Uterus (tissue), 3 donors: ENCODE measurements at regions not wholly inside any gene's neighbourhood (a gene's known extent, or its start where the extent isn't known, plus 50 kb on each side); places are given as distances from the start of the nearest gene placed in this dataset.

Experiments
- DNase-seq, 2 donors: peaks; one replicate each; pipeline ENCODE4 v3.0.0-alpha.2; 2019 to 2020
- H3K27ac ChIP-seq, 2 donors: fragments of 200-600 bp; sonication (generic); 1 replicate in 1 of 2; 2 replicates in 1 of 2; pipeline ENCODE4 v1.5.1; 2016 to 2018
- H3K27me3 ChIP-seq, 2 donors: fragments of 200-600 bp; sonication (generic); one replicate each; pipeline ENCODE4 v1.5.1; 2018 to 2019; ENCODE audit warnings: control low read depth in 1 of 2
- H3K36me3 ChIP-seq, 2 donors: fragments of 200-600 bp; sonication (generic); one replicate each; pipeline ENCODE4 v1.5.1; 2019; ENCODE audit warnings: control low read depth in 1 of 2
- H3K4me1 ChIP-seq, 2 donors: fragments of 200-600 bp; sonication (generic); one replicate each; pipeline ENCODE4 v1.5.1; 2018 to 2019; ENCODE audit warnings: control low read depth in 1 of 2
- H3K4me3 ChIP-seq, 2 donors: fragments of 200-600 bp; sonication (generic); 1 replicate in 1 of 2; 2 replicates in 1 of 2; pipeline ENCODE4 v1.5.1; 2018 to 2019; ENCODE audit warnings: mild to moderate bottlenecking in 1 of 2
- H3K9me3 ChIP-seq, 2 donors: fragments of 200-600 bp; sonication (generic); one replicate each; pipeline ENCODE4 v1.5.1; 2019; ENCODE audit warnings: control low read depth in 1 of 2
- POLR2A ChIP-seq, 2 donors: fragments of 450-650 bp; IDR thresholded peaks; one replicate each; pipeline ENCODE4 v1.6.1; 2016; ENCODE audit warnings: antibody characterized with exemption in 2 of 2, mild to moderate bottlenecking in 1 of 2, moderate library complexity in 1 of 2
- intact Hi-C: fragments of 100-400 bp; cut with DNase I; formaldehyde crosslinking; loops from one replicate; pipeline ENCODE4 v1.15.1; 2023; ENCODE audit warnings: low total_unique reads
- TF ChIP-seq, protein P1 (sequence below), 4 experiments: fragments of 200-600 bp in 2 of 4; fragments of 450-650 bp in 2 of 4; sonication (generic) in 2 of 4; IDR thresholded peaks; one replicate each; pipeline ENCODE4 v1.5.1; 2016 to 2019; ENCODE audit warnings: antibody characterized with exemption in 4 of 4, mild to moderate bottlenecking in 2 of 4, moderate library complexity in 1 of 4
- donor health status: DM: yes; HTN: yes; CAD: no.

DNA sequence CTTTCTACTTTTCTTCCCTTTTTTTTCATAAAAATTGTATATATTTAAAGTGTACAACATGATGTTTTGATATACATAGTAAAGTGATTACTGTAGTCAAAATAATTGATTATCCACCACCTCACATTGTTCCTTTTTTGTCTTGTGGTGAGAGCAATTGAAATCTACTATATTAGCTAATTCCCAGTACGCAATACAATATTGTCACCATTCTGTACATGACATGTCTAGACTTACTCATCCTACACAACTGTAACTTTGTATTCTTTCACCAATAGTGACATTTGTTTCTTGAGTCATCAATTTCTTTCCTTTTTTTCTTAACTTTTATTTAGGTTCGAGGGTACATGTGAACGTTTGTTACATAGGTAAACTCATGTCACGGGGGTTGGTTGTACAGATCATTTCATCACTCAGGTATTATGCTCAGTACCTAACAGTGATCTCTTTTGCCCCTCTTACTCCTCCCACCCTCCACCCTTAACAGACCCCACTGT, 265.2 kb downstream of the KCNRG start:
- no peak overlapping the region for H3K4me3 ChIP-seq
- TF ChIP-seq, protein P1, sequence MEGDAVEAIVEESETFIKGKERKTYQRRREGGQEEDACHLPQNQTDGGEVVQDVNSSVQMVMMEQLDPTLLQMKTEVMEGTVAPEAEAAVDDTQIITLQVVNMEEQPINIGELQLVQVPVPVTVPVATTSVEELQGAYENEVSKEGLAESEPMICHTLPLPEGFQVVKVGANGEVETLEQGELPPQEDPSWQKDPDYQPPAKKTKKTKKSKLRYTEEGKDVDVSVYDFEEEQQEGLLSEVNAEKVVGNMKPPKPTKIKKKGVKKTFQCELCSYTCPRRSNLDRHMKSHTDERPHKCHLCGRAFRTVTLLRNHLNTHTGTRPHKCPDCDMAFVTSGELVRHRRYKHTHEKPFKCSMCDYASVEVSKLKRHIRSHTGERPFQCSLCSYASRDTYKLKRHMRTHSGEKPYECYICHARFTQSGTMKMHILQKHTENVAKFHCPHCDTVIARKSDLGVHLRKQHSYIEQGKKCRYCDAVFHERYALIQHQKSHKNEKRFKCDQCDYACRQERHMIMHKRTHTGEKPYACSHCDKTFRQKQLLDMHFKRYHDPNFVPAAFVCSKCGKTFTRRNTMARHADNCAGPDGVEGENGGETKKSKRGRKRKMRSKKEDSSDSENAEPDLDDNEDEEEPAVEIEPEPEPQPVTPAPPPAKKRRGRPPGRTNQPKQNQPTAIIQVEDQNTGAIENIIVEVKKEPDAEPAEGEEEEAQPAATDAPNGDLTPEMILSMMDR (IDR thresholded peaks at IDR 0.05): no peak
- no peak for TF ChIP-seq POLR2A (IDR thresholded peaks at IDR 0.05)
- no peaks in the 10 kb centered on the region for H3K9me3 ChIP-seq
- H3K4me1 ChIP-seq: no peaks in the 10 kb centered on the region
- no peak overlapping the region for H3K27ac ChIP-seq
- H3K36me3 ChIP-seq: no peaks in the 10 kb centered on the region
- no peak for DNase-seq
- intact Hi-C loops: no loop called here
- H3K27me3 ChIP-seq: no peaks in the 10 kb centered on the region

DNA sequence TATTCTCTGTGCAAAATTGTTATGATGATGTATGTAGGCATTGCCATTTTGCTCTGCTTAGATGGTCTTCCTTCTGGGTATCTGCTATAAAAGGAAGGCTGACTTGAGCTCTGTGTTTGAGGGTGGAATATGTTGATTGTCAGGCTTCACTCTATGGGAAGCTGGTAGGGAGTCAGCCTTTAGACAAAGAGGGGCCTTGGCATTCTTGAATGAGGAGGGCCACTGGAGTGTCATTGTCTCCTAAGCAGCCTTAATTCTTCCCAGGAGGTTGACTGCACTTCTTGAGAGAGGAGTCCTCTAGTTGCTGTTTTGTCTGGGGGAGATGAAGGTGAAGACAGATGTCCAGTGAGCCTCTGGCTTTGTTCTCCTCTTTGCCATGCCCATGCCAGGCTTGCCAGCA, 266.8 kb downstream of the KCNRG start:
- TF ChIP-seq POLR2A (IDR thresholded peaks at IDR 0.05): no peak
- TF ChIP-seq, protein P1 (IDR thresholded peaks at IDR 0.05): no peak
- Histone ChIP-seq H3K36me3 (no peaks in the 10 kb centered on the region), H3K27ac (no peak overlapping the region), H3K27me3 (no peaks in the 10 kb centered on the region), H3K4me1 (no peaks in the 10 kb centered on the region), H3K9me3 (no peaks in the 10 kb centered on the region), H3K4me3 (no peak overlapping the region)
- intact Hi-C loops: no loop called here
- DNase-seq: no peak

DNA sequence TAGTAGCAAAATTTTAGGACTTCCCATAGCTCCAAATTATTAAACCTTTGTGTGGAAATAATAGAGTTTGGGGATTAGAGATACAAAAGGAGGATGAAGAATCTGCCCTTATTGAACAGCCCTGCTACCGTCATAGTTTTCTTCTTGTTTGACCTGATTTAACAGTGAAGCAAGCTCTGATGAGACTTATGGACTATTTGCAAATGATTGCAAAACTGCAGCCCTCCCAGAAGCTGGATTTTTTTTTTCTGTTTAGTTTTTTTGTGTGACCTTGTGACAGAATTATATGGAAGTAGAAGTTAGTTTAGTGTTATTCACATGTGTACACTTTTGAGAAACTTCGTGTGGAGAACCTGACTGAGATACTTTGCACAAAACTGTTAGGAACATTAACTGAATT, 267.8 kb downstream of the KCNRG start:
- intact Hi-C loops: no loop called here
- no peaks in the 10 kb centered on the region for H3K9me3 ChIP-seq
- TF ChIP-seq, protein P1 (IDR thresholded peaks at IDR 0.05): no peak
- TF ChIP-seq POLR2A (IDR thresholded peaks at IDR 0.05): no peak

DNA sequence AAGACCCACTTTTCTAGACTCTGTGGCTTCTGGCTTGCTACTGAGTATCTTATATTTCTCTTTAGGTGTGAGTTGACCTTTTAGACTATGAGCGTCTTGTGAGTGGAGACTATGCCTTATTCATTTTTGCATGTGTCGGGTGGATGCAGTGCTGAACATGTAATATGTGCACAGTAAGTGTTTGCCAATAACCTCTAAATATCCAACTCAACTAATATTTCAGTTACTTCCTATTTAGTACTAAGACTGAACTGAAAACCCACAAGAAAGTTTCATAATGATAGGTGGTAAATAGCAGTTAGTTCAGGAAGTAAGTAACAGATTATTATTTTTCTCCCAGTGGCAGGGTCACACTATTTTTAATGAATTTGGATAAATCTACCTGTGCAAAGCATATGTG, 269.3 kb downstream of the KCNRG start:
- Histone ChIP-seq H3K27me3 (no peaks in the 10 kb centered on the region), H3K9me3 (no peaks in the 10 kb centered on the region), H3K4me1 (no peaks in the 10 kb centered on the region), H3K4me3 (no peak overlapping the region), H3K36me3 (no peaks in the 10 kb centered on the region), H3K27ac (no peak overlapping the region)
- TF ChIP-seq, protein P1 (IDR thresholded peaks at IDR 0.05): no peak
- no peak for TF ChIP-seq POLR2A (IDR thresholded peaks at IDR 0.05)
- intact Hi-C loops: no loop called here
- no peak for DNase-seq

More for the DNA sequence above, 267.8 kb downstream of the KCNRG start:
- Histone ChIP-seq H3K36me3 (no peaks in the 10 kb centered on the region), H3K4me3 (no peak overlapping the region), H3K27ac (no peak overlapping the region), H3K4me1 (no peaks in the 10 kb centered on the region), H3K27me3 (no peaks in the 10 kb centered on the region)
- DNase-seq: no peak

DNA sequence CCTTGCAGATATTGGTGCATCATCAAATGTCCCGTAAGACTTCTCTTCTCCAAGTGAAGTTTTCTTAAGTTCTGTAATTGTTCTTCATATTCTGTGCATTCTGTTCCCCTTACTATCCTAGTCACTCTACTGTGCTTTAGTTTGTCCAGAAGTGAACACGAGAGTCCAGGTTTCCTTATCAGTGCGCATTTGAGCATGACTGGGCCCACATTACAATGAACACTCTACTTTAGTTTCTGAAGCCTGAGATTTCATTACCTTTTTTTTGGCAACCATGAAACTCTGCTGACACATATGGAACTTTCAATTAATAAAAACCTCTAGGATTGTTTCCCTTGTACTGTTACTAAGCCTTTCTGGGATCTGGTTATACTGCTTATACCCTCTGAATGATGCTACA, 270.0 kb downstream of the KCNRG start:
- no peaks in the 10 kb centered on the region for H3K27me3 ChIP-seq
- no peak overlapping the region for H3K4me3 ChIP-seq
- TF ChIP-seq, protein P1 (IDR thresholded peaks at IDR 0.05): no peak
- H3K27ac ChIP-seq: no peak overlapping the region
- H3K4me1 ChIP-seq: no peaks in the 10 kb centered on the region
- no peaks in the 10 kb centered on the region for H3K36me3 ChIP-seq
- DNase-seq: no peak
- H3K9me3 ChIP-seq: no peaks in the 10 kb centered on the region
- intact Hi-C loops: no loop called here
